HG03469 (cell line): ENCODE measurements at regions not wholly inside any gene's neighbourhood (a gene's known extent, or its start where the extent isn't known, plus 50 kb on each side); places are given as distances from the start of the nearest gene placed in this dataset.
"Not testable (repeated sequence)": the region's sequence is repeated elsewhere in the genome, so short reads cannot be mapped to it uniquely, and the experiment has no call there.

Source experiments
- ATAC-seq: cut with Tn5 transposase; IDR thresholded peaks from one replicate; pipeline ENCODE4 v1.9.1; 2021; ENCODE audit warnings: mild to moderate bottlenecking, moderate library complexity, moderate number of reproducible peaks; ENCODE audit not compliant: unreplicated experiment

DNA sequence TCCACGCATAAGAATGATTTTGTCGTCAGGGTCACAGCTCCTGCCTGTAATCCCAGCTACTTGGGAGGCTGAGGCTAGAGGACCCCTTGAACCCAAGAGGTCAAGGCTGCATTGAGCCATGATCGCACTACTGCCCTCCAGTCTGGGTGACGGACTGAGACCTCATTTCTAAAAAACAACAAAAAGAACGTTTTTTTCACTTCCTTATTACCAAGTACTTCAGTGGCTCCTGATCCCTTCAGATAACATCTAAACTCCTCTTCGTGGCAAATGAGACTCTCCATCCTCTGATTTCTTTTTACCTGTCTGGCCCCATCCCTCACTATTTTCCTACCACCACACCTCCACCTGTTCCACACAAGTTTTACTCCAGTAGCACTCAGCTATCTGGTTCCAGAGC lies 105.4 kb upstream of the TLK1 start:
- no peak for ATAC-seq

DNA sequence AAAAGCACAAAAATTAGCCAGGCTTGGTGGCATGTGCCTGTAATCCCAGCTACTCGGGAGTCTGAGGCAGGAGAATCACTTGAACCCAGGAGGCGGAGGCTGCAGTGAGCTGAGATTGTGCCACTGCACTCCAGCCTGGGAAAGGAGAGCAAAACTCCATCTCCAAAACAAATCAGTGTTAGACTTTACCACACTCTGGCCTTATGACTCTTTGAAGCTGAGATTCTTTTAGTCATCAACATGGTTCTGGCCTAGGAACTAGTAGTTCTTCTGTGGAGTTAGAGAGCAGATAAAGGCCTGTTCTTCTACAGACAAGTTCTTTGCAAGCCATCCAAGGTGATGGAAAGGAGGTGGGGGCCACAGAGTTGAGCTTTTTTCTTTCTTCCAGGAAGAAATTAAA lies 100.8 kb upstream of the TLK1 start:
- ATAC-seq = not testable (repeated sequence)

DNA sequence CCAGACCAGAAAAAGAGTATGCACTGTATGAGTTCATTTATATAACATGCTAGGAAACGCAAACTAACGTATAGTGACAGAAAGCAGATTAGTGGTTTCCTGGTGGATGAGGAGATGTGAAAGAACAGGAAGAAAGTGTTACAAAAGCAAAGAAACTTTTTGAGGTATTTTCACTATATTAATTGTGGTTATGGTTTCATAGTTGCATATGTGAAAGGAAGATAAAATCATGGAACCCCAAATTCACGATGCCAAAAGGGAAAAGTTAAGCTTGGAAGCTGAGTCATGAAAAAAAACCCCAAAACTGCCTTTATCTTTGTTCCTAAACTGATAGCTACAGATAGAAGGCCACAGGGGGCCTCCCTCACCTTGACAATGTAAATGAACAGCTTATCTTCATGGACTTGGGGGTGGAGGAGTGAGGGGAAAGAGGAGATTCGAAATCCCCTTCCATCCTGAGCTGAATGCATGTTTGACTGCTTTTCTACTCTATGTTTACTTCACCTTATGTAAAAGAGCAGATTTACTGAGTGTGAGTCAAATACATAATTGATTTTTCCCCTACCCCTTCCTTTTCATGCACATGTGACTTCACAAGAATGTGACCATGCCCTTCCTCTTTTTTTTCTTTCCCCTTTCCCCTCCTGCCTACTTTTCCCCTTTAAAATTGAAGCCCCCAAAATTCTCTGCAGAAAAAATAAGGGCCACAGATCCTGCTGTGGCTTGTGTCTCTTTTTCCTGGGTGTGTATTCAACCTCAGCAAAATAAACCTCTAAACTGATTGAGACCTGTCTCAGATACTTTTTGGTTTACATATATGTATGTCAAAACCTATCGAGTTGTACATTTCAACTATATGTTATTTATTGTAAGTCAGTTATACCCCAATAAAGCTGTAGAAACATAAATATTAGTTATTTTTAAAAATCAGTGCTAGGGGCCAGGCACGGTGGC lies 100.1 kb upstream of the TLK1 start:
- no peak for ATAC-seq

DNA sequence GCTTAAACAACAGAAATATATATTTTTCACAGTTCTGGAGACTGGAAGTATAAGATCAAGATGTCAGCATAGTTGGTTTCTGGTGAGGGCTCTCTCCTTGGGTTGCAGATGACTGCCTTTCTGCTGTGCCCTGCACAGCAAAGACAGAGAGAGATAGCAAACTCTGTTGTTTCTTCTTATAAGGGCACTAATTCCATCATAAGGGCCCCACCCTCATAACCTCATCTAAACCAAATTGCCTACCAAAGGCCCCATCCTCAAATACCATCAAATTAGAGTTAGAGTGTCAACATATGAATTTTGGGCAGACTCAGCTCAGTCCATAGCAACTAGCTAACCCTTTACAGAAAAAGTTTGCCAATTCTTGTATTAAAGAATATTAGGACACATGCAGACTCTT lies 94.0 kb upstream of the TLK1 start:
- no peak for ATAC-seq

DNA sequence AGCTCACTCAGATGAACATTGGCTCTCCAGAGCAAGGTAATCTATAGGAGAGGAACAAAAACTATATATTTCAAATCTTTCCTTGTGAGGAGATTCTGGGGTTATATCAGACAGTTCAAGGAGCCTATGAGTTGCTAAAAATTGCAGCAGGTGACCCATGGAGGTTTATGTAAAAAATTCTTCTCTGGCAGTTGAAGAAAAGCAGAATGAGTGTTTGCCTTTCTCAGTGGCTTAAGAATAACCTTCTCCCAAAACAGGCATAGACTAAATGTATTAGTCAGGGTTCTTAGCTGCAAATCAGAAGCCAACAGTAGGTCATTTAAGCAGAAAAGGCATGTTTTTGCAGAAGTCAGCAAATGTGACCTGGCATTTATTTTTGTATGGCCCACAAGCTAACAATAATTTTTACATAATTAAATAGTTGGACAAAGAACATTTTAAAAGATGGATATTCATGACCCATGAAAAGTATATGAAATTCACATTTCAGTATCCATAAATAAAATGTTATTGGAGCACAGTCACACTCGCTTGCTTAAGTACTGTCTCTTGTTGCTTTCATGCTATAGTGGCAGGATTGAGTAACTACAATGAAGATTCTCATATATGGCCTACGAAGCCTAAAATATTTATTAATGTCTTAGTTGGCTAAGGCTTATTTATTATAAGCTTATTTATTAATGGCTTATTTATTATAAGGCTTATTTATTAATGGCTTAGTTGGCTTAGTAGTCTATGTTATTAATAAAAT lies 93.4 kb upstream of the TLK1 start:
- ATAC-seq = no peak

DNA sequence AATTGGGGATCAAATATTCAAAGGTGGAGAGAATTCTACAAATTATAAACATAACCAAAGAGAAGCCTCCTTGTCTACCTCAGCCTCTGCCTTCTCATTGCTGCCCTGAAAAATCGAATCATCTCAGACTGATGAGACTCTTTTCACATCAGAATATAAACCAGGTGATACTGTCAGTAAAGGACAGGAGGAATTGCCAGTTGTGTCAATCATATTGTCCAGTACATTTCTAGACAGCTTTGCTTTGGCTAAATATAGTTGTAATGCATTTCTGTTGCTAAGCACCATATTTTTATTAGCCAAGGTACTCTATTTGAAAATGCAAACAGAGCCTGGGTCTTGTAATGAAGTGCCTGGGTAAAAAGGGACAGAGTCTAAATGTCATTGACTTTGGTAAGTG lies 92.6 kb upstream of the TLK1 start:
- ATAC-seq = no peak

DNA sequence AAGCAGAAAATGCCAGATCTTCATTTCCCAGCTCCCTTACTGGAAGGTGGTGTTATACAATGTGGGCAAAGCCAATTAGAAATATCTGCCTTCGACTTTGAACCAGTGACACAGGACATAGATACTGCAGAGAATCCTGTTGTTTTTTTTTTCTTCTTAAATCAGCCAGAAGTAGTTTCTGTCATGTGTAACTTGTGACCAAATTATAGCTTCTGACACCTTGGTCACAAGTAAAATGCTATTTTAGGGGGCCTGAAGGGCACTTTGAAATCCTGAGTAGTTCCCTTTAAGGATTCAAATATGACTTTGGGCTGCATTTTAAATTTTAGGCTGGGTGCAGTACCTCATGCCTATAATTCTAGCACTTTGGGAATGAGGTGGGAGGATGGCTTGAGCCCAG lies 89.0 kb upstream of the TLK1 start:
- no peak for ATAC-seq

DNA sequence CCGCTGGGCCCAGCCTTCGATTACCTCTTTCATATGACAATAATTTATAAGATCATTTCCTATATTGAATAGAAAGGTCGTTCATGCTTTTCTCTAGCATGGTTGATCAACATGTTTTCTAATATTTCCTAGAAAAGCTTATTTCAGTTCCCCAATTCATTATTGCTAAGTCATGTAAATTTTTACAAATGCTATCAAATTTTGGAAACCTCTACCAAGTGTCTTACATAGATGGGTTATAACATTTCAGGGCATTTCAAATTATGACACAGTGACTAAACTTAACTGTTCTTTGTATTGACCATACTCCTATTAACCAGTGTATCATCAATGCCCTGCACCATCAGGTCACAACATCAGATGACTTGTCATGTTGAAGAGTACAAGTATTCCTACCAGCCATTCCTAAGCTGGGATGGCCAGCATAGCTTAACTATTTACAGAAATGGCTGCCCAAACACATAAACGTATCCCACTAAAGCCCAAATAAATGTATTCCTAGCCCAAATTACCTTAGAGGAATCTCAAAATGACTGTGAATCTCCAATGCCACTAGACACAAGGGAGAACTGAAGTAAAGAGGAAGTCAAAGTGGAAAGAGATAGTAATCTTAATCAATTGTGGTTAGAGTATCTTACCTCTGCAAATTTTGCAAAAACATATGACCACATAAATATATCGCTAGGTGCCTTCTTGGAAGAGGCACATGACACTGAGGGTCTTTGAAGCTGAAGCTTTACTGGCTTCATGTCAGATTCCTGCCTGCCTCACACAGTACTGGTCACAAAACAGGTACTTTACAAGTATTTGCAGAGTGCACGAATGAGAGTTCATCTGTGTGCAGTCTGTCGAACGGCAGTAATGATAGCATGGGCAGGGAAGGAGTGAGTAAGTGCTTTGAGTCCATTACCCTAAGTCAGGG lies 87.3 kb upstream of the TLK1 start:
- peak; percentile 54 for ATAC-seq

DNA sequence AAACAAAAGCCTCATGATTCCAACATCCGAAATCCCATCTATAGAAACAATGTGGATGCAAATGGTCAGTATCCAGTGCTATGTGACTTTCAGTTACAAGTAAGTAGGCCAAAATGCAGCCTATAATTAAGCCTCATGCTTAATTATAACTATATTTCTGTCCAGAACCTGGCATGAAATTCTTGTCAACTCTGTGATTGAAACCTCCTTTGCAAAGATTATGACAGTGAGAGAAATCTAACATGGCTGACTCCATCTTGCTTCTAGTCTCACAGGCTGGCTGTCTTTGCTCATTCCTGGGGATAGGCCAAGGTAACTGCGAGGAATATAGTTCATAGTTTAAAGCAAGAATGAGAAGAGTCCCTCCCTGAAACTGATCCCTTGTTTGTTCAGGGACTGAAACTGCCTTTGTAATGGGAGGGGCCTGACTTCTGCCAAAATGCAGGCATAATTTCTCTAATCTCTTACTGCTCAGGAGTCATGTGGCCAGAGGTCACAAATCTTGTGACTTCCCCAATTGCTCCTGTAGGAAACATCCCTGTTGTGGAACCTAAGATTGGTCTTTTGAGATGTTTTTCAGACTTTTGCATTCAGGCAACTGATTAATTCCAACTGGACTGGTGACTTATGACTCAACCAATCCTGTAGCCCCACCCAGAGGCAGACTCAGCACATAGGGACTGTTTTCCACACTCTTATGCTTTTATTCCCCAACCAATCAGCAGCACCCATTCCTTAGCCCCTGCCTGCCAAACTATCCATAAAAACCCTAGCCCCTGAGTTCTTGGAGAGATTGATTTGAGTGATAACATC lies 84.5 kb upstream of the TLK1 start:
- no peak for ATAC-seq

DNA sequence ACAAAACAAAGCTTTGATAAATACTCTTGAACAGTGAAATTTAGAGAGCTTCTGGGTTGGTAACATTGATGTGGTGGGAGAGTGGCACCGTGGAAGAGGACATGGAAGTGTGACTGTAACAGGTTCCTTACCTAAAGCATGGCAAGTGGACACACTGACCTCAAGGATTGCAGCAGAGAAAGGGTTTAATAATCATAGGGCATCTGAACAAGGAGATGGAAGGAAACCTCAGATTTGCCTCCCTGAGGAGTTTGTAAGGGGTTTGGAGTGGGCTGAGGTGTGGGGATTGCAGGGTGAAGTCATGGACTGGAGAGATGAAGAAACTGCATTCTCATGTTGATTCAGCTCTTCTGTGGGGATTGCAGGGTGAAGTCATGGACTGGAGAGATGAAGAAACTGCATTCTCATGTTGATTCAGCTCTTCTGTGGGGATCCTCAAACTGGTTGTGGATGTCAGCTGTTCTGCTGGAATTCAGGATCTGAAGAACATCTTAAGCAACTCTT lies 83.8 kb upstream of the TLK1 start:
- ATAC-seq = no peak

DNA sequence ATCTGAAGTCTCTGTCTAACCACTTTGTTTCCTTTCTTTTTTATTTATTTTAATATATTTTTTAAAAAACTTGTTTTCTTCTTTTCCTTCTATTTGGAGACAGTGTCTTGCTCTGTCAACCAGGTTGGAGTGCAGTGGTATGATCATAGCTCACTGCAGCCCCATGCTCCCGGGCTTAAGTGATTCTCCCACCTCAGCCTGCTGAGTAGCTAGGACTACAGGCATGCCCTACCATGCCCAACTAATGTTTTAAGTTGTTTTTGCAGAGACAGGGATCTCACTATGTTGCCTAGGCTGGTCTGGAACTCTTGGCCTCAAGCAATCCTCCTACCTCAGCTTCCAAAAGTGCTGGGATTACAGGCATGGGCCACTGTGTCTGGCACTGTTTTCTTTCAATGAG lies 81.1 kb upstream of the TLK1 start:
- no peak for ATAC-seq

DNA sequence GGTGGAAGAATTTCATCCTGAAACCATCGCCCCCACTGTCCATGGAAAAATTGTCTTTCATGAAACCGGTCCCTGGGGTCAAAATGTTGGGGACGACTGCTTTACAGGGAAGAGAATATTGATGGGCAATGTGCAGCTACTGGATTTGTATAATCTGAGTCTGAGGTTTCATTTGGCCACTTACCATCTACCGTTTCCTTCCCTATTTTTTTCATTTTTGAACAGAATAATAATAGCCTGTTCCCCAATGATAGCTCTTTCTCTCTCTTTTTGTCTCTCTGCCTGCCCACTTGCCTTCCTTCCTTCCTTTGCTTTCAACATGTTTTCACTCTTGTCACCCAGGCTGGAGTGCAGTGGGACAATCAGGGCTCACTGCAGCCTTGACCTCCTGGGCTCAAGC lies 78.3 kb upstream of the TLK1 start:
- ATAC-seq = no peak

DNA sequence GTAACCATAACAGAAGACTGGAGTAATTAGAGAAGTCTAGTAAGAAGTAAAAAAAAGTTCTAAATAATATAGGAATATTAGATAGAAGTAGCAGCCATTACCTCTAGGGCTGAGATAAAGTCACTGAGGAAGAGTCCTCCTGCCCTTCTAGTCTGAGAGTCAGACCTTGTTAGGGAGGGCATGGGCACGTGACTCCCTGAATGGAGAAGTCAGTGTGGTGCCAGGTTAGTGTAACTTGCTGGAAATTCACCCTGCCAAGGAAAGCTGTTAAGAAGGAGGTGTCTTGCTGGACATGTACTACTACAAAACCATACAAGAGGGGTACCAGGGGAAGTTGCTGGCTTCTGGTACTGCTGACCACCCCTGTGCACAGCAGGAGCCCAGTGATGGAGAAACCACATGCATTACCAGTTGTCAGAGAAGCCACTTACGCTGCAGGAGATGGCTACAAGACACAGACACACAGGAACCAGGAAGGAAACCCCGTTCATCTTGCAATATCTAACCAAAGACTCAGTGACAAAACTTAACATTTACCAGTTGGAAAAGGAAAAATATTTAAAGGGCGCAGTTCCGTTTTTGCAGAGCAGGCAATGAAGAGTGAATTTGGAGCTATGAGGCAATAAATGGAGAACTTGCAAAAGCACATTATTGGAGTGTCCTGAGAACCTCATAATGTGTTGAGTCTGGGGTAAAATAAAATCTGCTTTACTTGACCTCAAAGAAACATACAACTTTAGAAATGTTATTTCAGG lies 77.2 kb upstream of the TLK1 start:
- ATAC-seq = no peak

DNA sequence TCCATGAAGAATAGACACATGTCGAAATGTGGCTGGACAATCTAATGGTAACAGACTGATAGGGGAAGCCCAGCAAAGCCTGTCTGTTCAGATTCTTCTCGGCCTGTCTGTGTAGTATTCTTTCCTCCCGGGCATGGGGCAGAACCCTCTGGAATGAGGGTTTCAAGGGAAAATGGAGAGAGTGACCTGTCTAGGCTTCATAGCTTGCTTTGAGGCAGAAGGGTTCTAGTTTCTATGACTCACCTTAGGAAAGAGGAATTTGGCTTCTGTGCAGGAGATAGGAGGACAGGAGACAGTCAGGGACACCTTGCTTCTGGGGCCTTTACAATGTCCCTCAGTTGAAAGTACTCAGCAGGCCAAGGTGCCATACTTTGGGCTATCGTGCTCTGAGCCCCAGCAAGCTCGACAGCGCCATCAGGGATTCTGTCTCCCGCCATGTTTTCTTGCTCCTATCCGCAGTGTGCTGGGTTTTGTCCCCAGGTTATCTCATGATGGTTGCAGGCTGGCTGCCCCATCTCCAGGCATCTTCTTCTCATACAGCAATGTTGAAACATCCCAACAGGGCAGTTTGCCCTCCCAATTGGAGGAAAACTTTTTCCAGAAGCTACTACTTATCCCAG lies 74.7 kb upstream of the TLK1 start:
- ATAC-seq = no peak

DNA sequence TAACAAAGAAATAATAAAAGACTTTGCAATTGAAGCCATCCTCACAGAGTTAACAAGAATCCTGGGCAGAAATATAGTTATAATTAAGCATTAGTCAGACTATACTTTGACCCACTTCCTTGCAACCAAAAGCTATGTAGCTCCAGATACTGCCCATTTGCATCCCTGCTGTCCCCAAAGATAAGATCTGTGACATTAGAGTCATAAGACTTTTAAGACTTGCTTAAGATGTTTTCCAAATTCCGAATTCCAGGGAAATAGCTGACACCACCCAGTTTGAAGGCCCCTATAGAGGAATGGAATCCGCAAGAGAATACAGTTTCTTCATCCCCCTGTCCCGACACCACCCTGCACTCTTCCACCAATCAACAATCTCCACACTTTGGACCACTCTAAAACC lies 69.5 kb upstream of the TLK1 start:
- no peak for ATAC-seq

DNA sequence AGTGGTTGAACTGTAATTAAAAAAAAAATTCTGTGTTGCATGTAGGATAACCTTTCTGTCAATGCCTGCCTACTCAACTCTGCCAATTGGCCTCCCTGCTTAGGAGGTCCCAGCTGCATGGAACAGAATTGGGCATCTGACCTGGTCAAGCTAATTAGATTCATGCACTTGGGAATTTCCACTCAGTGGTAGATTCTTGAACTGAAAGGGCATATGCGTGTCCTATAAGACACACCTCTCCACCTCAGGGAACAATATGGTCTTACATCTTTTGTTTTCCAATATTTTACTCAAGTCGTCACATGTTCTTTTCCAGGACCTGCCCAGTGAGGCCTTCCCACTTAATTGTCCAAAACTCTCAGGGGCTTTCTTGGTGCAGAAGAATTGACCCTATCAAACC lies 68.1 kb upstream of the TLK1 start:
- ATAC-seq = no peak

DNA sequence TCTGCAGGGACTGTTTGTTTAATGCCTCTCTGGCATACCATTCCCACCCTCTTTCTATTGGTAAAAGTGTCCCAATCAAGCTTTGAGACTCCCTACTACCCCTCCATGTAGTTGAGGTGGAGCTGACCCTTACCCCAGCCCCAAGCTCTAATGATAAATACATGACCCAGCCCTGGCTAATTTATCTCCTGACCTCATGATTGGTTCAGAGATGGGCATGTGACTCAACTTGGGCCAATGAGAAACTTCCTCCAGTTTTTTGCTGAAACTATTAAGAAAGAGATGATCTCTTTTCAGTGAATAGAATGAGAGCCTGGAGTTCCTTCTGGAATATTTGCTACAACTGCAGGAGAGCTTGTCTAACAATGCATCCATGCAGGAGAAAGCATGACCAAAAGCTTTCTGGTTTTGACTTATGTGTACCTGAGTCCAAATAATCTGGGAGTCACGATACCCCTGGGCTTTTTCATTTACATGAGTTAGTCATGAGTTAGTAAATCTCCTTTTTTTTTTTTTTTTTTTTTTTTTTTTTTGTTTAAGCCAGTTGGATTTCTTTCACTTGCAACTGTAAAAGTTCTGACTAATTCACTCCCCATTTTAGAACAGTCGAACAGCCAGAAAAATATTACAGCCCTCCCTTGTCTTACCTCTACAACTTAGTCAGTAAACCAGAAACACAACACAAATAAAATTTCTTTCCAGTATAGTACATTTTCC lies 66.5 kb upstream of the TLK1 start:
- no peak for ATAC-seq

DNA sequence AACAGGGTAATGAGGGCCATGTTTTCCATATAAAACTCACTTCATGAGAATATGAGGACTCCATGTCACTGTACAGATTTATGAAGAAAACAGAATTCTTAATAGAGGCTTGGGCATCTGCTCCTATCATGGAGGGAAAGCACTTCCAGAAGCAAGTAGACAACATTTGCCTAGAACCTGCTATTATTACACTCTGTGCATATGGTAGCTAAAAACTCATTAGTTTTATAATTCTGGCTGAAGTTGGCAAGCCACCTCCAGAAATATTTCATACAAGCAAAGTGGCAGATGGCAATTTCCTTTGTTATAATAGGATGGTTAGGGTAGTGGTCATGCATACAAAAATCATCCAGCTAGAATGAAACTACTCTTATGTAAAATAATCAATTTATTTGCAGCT lies 65.8 kb upstream of the TLK1 start:
- ATAC-seq = no peak
